GM23338 (cell line): ENCODE measurements at regions not wholly inside any gene's neighbourhood (a gene's known extent, or its start where the extent isn't known, plus 50 kb on each side); places are given as distances from the start of the nearest gene placed in this dataset.

Experiments used
- ATAC-seq: fragments of 200-7000 bp; cut with Tn5 transposase; 3 replicates; pipeline ENCODE4 v1.9.1; 2020
- DNase-seq: peaks from one replicate; pipeline ENCODE4 v3.0.0-alpha.2; 2015; ENCODE audit warnings: low spot score
- H2AFZ ChIP-seq: fragments of 200-600 bp; sonication (generic); 2 replicates; pipeline ENCODE4 v1.8.0; 2016; ENCODE audit warnings: antibody characterized with exemption, mild to moderate bottlenecking, moderate library complexity
- H3F3A ChIP-seq: fragments of 200-600 bp; sonication (generic); replicated peaks from 2 replicates; pipeline ENCODE4 v1.8.0; 2017; ENCODE audit warnings: antibody characterized with exemption, mixed run types, low read depth
- H3K27ac ChIP-seq: fragments of 200-600 bp; sonication (generic); 2 replicates; pipeline ENCODE4 v1.6.1; 2016; ENCODE audit warnings: low read depth
- H3K27me3 ChIP-seq: fragments of 200-600 bp; sonication (generic); 2 replicates; pipeline ENCODE4 v1.8.0; 2016; ENCODE audit warnings: mild to moderate bottlenecking, mixed run types, moderate library complexity; ENCODE audit not compliant: insufficient read depth
- H3K36me3 ChIP-seq: fragments of 200-600 bp; sonication (generic); 2 replicates; pipeline ENCODE4 v1.8.0; 2016; ENCODE audit warnings: mild to moderate bottlenecking; ENCODE audit not compliant: insufficient read depth
- H3K4me1 ChIP-seq: fragments of 200-600 bp; sonication (generic); 2 replicates; pipeline ENCODE4 v1.8.0; 2016; ENCODE audit warnings: mild to moderate bottlenecking, moderate library complexity; ENCODE audit not compliant: insufficient read depth
- H3K4me2 ChIP-seq: fragments of 200-600 bp; sonication (generic); 2 replicates; pipeline ENCODE4 v1.7.1; 2017; ENCODE audit warnings: mixed run types
- H3K4me3 ChIP-seq: fragments of 200-600 bp; sonication (generic); 2 replicates; pipeline ENCODE4 v1.6.1; 2016; ENCODE audit warnings: mixed run types
- H3K79me2 ChIP-seq: fragments of 200-600 bp; sonication (generic); replicated peaks from 2 replicates; pipeline ENCODE4 v1.8.0; 2017; ENCODE audit warnings: mild to moderate bottlenecking; ENCODE audit not compliant: insufficient read depth
- H3K9me2 ChIP-seq: fragments of 200-600 bp; sonication (generic); 2 replicates; pipeline ENCODE4 v1.8.0; 2017; ENCODE audit not compliant: insufficient read depth
- H4K20me1 ChIP-seq: fragments of 200-600 bp; sonication (generic); replicated peaks from 2 replicates; pipeline ENCODE4 v1.8.0; 2017; ENCODE audit warnings: mild to moderate bottlenecking; ENCODE audit not compliant: insufficient read depth
- H3K27ac Mint-ChIP-seq: 2 replicates; pipeline ENCODE4 v1.8.0; 2020; ENCODE audit warnings: inconsistent platforms, mild to moderate bottlenecking, moderate library complexity, mixed read lengths
- H3K27me3 Mint-ChIP-seq: 3 replicates; pipeline ENCODE4 v1.8.0; 2022; ENCODE audit warnings: low read depth, mild to moderate bottlenecking, moderate library complexity, mixed read lengths, inconsistent platforms; ENCODE audit not compliant: insufficient read depth, poor library complexity
- H3K36me3 Mint-ChIP-seq: 3 replicates; pipeline ENCODE4 v1.8.0; 2021; ENCODE audit warnings: low read depth, mild to moderate bottlenecking, inconsistent platforms, moderate library complexity, mixed read lengths
- H3K4me1 Mint-ChIP-seq: 3 replicates; pipeline ENCODE4 v1.8.0; 2020; ENCODE audit warnings: mild to moderate bottlenecking, inconsistent platforms, mixed read lengths
- H3K4me3 Mint-ChIP-seq: 3 replicates; pipeline ENCODE4 v1.8.0; 2021; ENCODE audit warnings: moderate library complexity, mild to moderate bottlenecking, inconsistent platforms, mixed read lengths
- H3K9me3 Mint-ChIP-seq: 3 replicates; pipeline ENCODE4 v1.8.0; 2020; ENCODE audit warnings: moderate library complexity, mild to moderate bottlenecking, inconsistent platforms, mixed read lengths
- CREB1 ChIP-seq: fragments of 250-450 bp; sonication (Bioruptor Pico); IDR thresholded peaks from 2 replicates; pipeline ENCODE4 v1.5.0; 2020; ENCODE audit warnings: low read depth, mild to moderate bottlenecking, moderate library complexity
- ETS1 ChIP-seq: IDR thresholded peaks from 2 replicates; pipeline ENCODE4 v1.6.1; 2016; ENCODE audit warnings: antibody characterized with exemption
- EZH2 ChIP-seq: fragments of 200-600 bp; sonication (generic); IDR thresholded peaks from one replicate; pipeline ENCODE4 v1.8.0; 2017; ENCODE audit warnings: antibody characterized with exemption, mild to moderate bottlenecking, low read depth; ENCODE audit not compliant: unreplicated experiment
- EZH2phosphoT487 ChIP-seq: fragments of 200-600 bp; sonication (generic); IDR thresholded peaks from one replicate; pipeline ENCODE4 v1.8.1; 2018; ENCODE audit warnings: antibody characterized with exemption; ENCODE audit not compliant: unreplicated experiment
- JUNB ChIP-seq: IDR thresholded peaks from one replicate; pipeline ENCODE4 v1.6.1; 2016; ENCODE audit warnings: antibody characterized with exemption; ENCODE audit not compliant: unreplicated experiment
- STAT1 ChIP-seq: IDR thresholded peaks from one replicate; pipeline ENCODE4 v1.6.1; 2016; ENCODE audit warnings: antibody characterized with exemption; ENCODE audit not compliant: unreplicated experiment
- ZNF114 ChIP-seq: fragments of 250-450 bp; sonication (Bioruptor Pico); IDR thresholded peaks from 2 replicates; pipeline ENCODE4 v1.5.0; 2020; ENCODE audit warnings: mild to moderate bottlenecking, moderate library complexity
- ZNF331 ChIP-seq: fragments of 250-450 bp; sonication (Bioruptor Pico); IDR thresholded peaks from 2 replicates; pipeline ENCODE4 v1.5.0; 2020; ENCODE audit warnings: low read depth, mild to moderate bottlenecking, moderate library complexity
- TF ChIP-seq, protein P1 (sequence below), 2 experiments: fragments of 200-600 bp in 1 of 2; sonication (generic) in 1 of 2; conservative IDR thresholded peaks; 2 replicates each; pipeline versions ENCODE4 v1.5.1 to v1.6.1; 2016 to 2017; ENCODE audit warnings: antibody characterized with exemption in 2 of 2, low read depth in 2 of 2, mild to moderate bottlenecking in 2 of 2, moderate library complexity in 1 of 2

GRCh38 chr6:92050216-92050615 is 1369.1 kb downstream of the EPHA7 start:
- Histone ChIP-seq H3K79me2 (no peaks in the 10 kb centered on the region), H4K20me1 (no peaks in the 10 kb centered on the region), H3K4me3 (no peak overlapping the region), H3K4me1 (no peaks in the 10 kb centered on the region), H2AFZ (no peak overlapping the region), H3K36me3 (no peaks in the 10 kb centered on the region), H3K9me2 (no peaks in the 10 kb centered on the region), H3K27ac (no peak overlapping the region), H3K27me3 (no peaks in the 10 kb centered on the region), H3K4me2 (no peak overlapping the region), H3F3A (no peaks in the 10 kb centered on the region)
- Mint-ChIP-seq H3K4me3 (no peak overlapping the region), H3K27me3 (no peaks in the 10 kb centered on the region), H3K27ac (no peak overlapping the region), H3K9me3 (no peaks in the 10 kb centered on the region), H3K36me3 (no peaks in the 10 kb centered on the region), H3K4me1 (no peaks in the 10 kb centered on the region; the same call in 2 of the 3 replicates)
- no peak for ATAC-seq
- TF ChIP-seq EZH2 = no peak
- no peak for TF ChIP-seq CREB1 (CRISPR knock-in tag)
- TF ChIP-seq, protein P1, sequence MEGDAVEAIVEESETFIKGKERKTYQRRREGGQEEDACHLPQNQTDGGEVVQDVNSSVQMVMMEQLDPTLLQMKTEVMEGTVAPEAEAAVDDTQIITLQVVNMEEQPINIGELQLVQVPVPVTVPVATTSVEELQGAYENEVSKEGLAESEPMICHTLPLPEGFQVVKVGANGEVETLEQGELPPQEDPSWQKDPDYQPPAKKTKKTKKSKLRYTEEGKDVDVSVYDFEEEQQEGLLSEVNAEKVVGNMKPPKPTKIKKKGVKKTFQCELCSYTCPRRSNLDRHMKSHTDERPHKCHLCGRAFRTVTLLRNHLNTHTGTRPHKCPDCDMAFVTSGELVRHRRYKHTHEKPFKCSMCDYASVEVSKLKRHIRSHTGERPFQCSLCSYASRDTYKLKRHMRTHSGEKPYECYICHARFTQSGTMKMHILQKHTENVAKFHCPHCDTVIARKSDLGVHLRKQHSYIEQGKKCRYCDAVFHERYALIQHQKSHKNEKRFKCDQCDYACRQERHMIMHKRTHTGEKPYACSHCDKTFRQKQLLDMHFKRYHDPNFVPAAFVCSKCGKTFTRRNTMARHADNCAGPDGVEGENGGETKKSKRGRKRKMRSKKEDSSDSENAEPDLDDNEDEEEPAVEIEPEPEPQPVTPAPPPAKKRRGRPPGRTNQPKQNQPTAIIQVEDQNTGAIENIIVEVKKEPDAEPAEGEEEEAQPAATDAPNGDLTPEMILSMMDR (conservative IDR thresholded peaks at IDR 0.05; ENCODE audit: low read depth in 2 of 2) = no peak
- TF ChIP-seq STAT1 = no peak
- no peak for DNase-seq

DNA sequence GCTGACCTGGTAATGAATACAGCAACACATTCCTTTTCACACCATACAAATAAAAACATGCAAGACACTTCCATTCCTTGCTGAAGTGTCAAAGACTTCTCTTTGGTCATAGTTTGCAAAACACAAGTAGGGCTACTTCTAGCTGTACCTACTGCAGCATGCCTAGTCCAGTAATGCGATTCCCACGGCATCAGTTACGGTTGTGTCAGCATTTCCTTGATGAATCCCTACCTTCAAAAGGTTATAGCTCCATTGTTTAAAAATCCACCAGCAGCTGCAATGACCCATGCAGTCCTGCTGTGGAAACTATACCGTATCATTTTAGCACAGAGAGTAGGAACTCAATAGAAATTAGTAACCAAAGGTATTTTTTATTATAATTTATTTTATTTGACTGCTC is 1371.5 kb downstream of the EPHA7 start:
- Mint-ChIP-seq H3K4me1 (peaks cover under 1% of the 10 kb centered on the region; the same call in 1 of the 3 replicates), H3K9me3 (no peaks in the 10 kb centered on the region), H3K27ac (no peak overlapping the region), H3K36me3 (no peaks in the 10 kb centered on the region), H3K4me3 (no peak overlapping the region), H3K27me3 (no peaks in the 10 kb centered on the region)
- Histone ChIP-seq H3K4me1 (no peaks in the 10 kb centered on the region), H4K20me1 (no peaks in the 10 kb centered on the region), H3K9me2 (no peaks in the 10 kb centered on the region), H2AFZ (no peak overlapping the region), H3K27ac (no peak overlapping the region), H3K79me2 (no peaks in the 10 kb centered on the region), H3K27me3 (no peaks in the 10 kb centered on the region), H3K4me3 (no peak overlapping the region), H3K36me3 (no peaks in the 10 kb centered on the region), H3F3A (no peaks in the 10 kb centered on the region), H3K4me2 (no peak overlapping the region)
- TF ChIP-seq ZNF331 (CRISPR knock-in tag) (no peak), EZH2phosphoT487 (no peak), ZNF114 (no peak), ETS1 (no peak), JUNB (no peak)
- no peak for DNase-seq
- no peak for ATAC-seq
